ENCODE measurements at regions not wholly inside any gene's neighbourhood (a gene's known extent, or its start where the extent isn't known, plus 50 kb on each side); places are given as distances from the start of the nearest gene placed in this dataset.

- no peak for TF ChIP-seq YY1 (IDR thresholded peaks at IDR 0.05; ENCODE audit: low read depth)
- TF ChIP-seq TCF12 (IDR thresholded peaks at IDR 0.05; ENCODE audit: low read depth) = no peak
- TF ChIP-seq EP300 (IDR thresholded peaks at IDR 0.05; ENCODE audit: borderline replicate concordance) = no peak
- TF ChIP-seq RAD21 (IDR thresholded peaks at IDR 0.05; ENCODE audit: low read depth) = no peak
- TF ChIP-seq TAF1 (IDR thresholded peaks at IDR 0.05; ENCODE audit: low read depth) = no peak
Measured at GRCh38 chr10:80896076-80896475, 358.4 kb downstream of the SH2D4B start.

Measured in Ishikawa (cell line).